IMR-90 (cell line): ENCODE measurements at regions not wholly inside any gene's neighbourhood (a gene's known extent, or its start where the extent isn't known, plus 50 kb on each side); places are given as distances from the start of the nearest gene placed in this dataset.

Experiments
- ATAC-seq: fragments of 200-7000 bp; cut with Tn5 transposase; 2 replicates; pipeline ENCODE4 v1.9.1; 2020; ENCODE audit warnings: low read depth, mild to moderate bottlenecking, moderate library complexity
- BruUV-seq: library from RNA; stranded (reverse); fragments of 400-500 nt; replicated peaks from 2 replicates; lab custom pipeline; 2021; lab: Mats Ljungman, UMichigan
- CTCF ChIA-PET: fragments of 300-600 bp; formaldehyde crosslinking; extraction: SDS; loops from one replicate; lab custom pipeline; 2021; ENCODE audit warnings: antibody characterized with exemption; lab: Yijun Ruan, JAX
- POLR2A ChIA-PET: fragments of 300-600 bp; sonication (Branson Sonifier 250); formaldehyde crosslinking; loops from one replicate; lab custom pipeline; 2022; ENCODE audit warnings: antibody characterized with exemption; ENCODE audit not compliant: unreplicated experiment; lab: Charles Lee
- DNase-seq: peaks from one replicate; pipeline ENCODE4 v3.0.0; 2013
- H2AFZ ChIP-seq: replicated peaks from 2 replicates; pipeline ENCODE3; 2013; ENCODE audit warnings: low read length, mild to moderate bottlenecking; ENCODE audit not compliant: poor library complexity
- H2AK5ac ChIP-seq: 2 replicates; pipeline ENCODE4 v1.6.1; 2013; ENCODE audit warnings: low read depth, low read length, inconsistent platforms
- H2AK9ac ChIP-seq: replicated peaks from 2 replicates; pipeline ENCODE3; 2013; ENCODE audit warnings: mild to moderate bottlenecking, low read depth, low read length, moderate library complexity; ENCODE audit not compliant: poor library complexity
- H2BK120ac ChIP-seq: 2 replicates; pipeline ENCODE4 v1.6.1; 2013; ENCODE audit warnings: low read depth, low read length, inconsistent platforms
- H2BK15ac ChIP-seq: 3 replicates; pipeline ENCODE4 v1.6.1; 2013; ENCODE audit warnings: low read depth, low read length, inconsistent platforms
- H2BK20ac ChIP-seq: 2 replicates; pipeline ENCODE4 v1.6.1; 2013; ENCODE audit warnings: low read depth, mild to moderate bottlenecking, inconsistent platforms, low read length, moderate library complexity
- H2BK5ac ChIP-seq: 2 replicates; pipeline ENCODE4 v1.6.1; 2013; ENCODE audit warnings: mild to moderate bottlenecking, low read depth, low read length, inconsistent platforms; ENCODE audit not compliant: poor library complexity, severe bottlenecking
- H3K14ac ChIP-seq: replicated peaks from 2 replicates; pipeline ENCODE4 v1.6.1; 2013; ENCODE audit warnings: low read depth, low read length, inconsistent platforms
- H3K18ac ChIP-seq: 2 replicates; pipeline ENCODE4 v1.6.1; 2013; ENCODE audit warnings: low read depth, low read length, control low read depth
- H3K23ac ChIP-seq: 2 replicates; pipeline ENCODE4 v1.6.1; 2013; ENCODE audit warnings: low read depth, low read length, inconsistent platforms
- H3K27ac ChIP-seq: 2 replicates; pipeline ENCODE4 v1.5.1; 2013; ENCODE audit warnings: mild to moderate bottlenecking, control low read depth, low read length; ENCODE audit not compliant: insufficient read depth
- H3K27me3 ChIP-seq: 2 replicates; pipeline ENCODE4 v1.6.1; 2013; ENCODE audit warnings: low read length; ENCODE audit not compliant: control insufficient read depth, insufficient read depth
- H3K36me3 ChIP-seq: 2 replicates; pipeline ENCODE4 v1.6.1; 2013; ENCODE audit warnings: low read length, mixed read lengths; ENCODE audit not compliant: control insufficient read depth, insufficient read depth
- H3K4ac ChIP-seq: 2 replicates; pipeline ENCODE4 v1.6.1; 2013; ENCODE audit warnings: low read depth, low read length, inconsistent platforms
- H3K4me1 ChIP-seq: 2 replicates; pipeline ENCODE4 v1.6.1; 2013; ENCODE audit warnings: low read length, mixed read lengths; ENCODE audit not compliant: control insufficient read depth, insufficient read depth
- H3K4me2 ChIP-seq: 2 replicates; pipeline ENCODE4 v1.6.1; 2013; ENCODE audit warnings: low read depth, mild to moderate bottlenecking, control low read depth, low read length, moderate library complexity
- H3K4me3 ChIP-seq: 2 replicates; pipeline ENCODE4 v1.5.1; 2013; ENCODE audit warnings: low read depth, mild to moderate bottlenecking, control low read depth, low read length, moderate library complexity; ENCODE audit not compliant: insufficient read depth
- H3K56ac ChIP-seq: 2 replicates; pipeline ENCODE4 v1.6.1; 2013; ENCODE audit warnings: low read length, inconsistent platforms; ENCODE audit not compliant: insufficient read depth; ENCODE audit errors: extremely low read depth
- H3K79me1 ChIP-seq, 2 experiments: 2 replicates each; pipeline ENCODE4 v1.6.1; 2013; ENCODE audit warnings: low read length in 2 of 2, inconsistent platforms in 1 of 2, low read depth in 1 of 2
- H3K9ac ChIP-seq: 2 replicates; pipeline ENCODE4 v1.6.1; 2013; ENCODE audit warnings: low read depth, low read length, control low read depth
- H3K9me1 ChIP-seq: 2 replicates; pipeline ENCODE4 v1.6.1; 2013; ENCODE audit warnings: low read length, inconsistent platforms; ENCODE audit not compliant: insufficient read depth
- H3K9me3 ChIP-seq: 2 replicates; pipeline ENCODE4 v1.6.1; 2013; ENCODE audit warnings: low read length; ENCODE audit not compliant: control insufficient read depth, insufficient read depth
- H4K20me1 ChIP-seq: 2 replicates; pipeline ENCODE4 v1.6.1; 2013; ENCODE audit warnings: low read length, inconsistent platforms; ENCODE audit not compliant: insufficient read depth
- H4K5ac ChIP-seq: 2 replicates; pipeline ENCODE4 v1.6.1; 2013; ENCODE audit warnings: mild to moderate bottlenecking, low read depth, low read length, control low read depth
- H4K8ac ChIP-seq, 2 experiments: 2 replicates each; pipeline ENCODE4 v1.6.1; 2013; ENCODE audit warnings: low read depth in 2 of 2, low read length in 2 of 2, control low read depth in 1 of 2, inconsistent platforms in 1 of 2
- H4K91ac ChIP-seq: 2 replicates; pipeline ENCODE4 v1.6.1; 2013; ENCODE audit warnings: low read depth, low read length, inconsistent platforms; ENCODE audit not compliant: insufficient read depth
- BHLHE40 ChIP-seq: fragments of 150-350 bp; IDR thresholded peaks from 2 replicates; pipeline ENCODE4 v1.6.1; 2016; ENCODE audit warnings: mild to moderate bottlenecking, low read depth, low read length
- FOS ChIP-seq: fragments of 150-350 bp; IDR thresholded peaks from 2 replicates; pipeline ENCODE4 v1.6.1; 2016; ENCODE audit warnings: low read depth, low read length
- MAZ ChIP-seq: IDR thresholded peaks from 2 replicates; pipeline ENCODE4 v1.6.1; 2012; ENCODE audit warnings: low read depth, mild to moderate bottlenecking, low read length, improper control_type of control experiment, moderate library complexity, borderline replicate concordance
- MXI1 ChIP-seq: IDR thresholded peaks from 2 replicates; pipeline ENCODE4 v1.6.1; 2012; ENCODE audit warnings: low read depth, mild to moderate bottlenecking, low read length, moderate library complexity, borderline replicate concordance
- NFE2L2 ChIP-seq: fragments of 150-350 bp; IDR thresholded peaks from 2 replicates; pipeline ENCODE4 v1.6.1; 2016; ENCODE audit warnings: low read depth, mild to moderate bottlenecking, low read length
- RCOR1 ChIP-seq: IDR thresholded peaks from 2 replicates; pipeline ENCODE4 v1.6.1; 2012; ENCODE audit warnings: mild to moderate bottlenecking, low read length, improper control_type of control experiment; ENCODE audit not compliant: insufficient replicate concordance
- WGBS, 2 experiments: methylation state at CpG; one replicate each; pipeline versions ENCODE4 v1.1.5 to v1.1.7; 2013; ENCODE audit warnings: missing lambda C conversion rate in 2 of 2; ENCODE audit not compliant: insufficient read length in 1 of 2; ENCODE audit errors: extremely low coverage in 2 of 2; 5-methylcytosine and 5-hydroxymethylcytosine counted together
- dilution Hi-C: fragments of 300-500 bp; cut with HindIII; formaldehyde crosslinking; loops from one replicate; pipeline ENCODE4 v1.14.3; 2018; ENCODE audit warnings: low sequenced_read_pairs; ENCODE audit not compliant: unreplicated experiment
- in situ Hi-C: fragments of 300-500 bp; cut with MboI; formaldehyde crosslinking; loops from 3 replicates; pipeline ENCODE4 v1.14.3; 2019; ENCODE audit warnings: low sequenced_read_pairs, inconsistent platforms, mixed read lengths
- intact Hi-C: fragments of 100-400 bp; cut with micrococcal nuclease; formaldehyde crosslinking; loops from 2 replicates; pipeline ENCODE4 v1.10.0; 2022
- TF ChIP-seq, protein P1 (sequence below): fragments of 150-350 bp; IDR thresholded peaks from 2 replicates; pipeline ENCODE4 v1.6.1; 2017; ENCODE audit warnings: mild to moderate bottlenecking, antibody characterized with exemption, low read length, low read depth

DNA sequence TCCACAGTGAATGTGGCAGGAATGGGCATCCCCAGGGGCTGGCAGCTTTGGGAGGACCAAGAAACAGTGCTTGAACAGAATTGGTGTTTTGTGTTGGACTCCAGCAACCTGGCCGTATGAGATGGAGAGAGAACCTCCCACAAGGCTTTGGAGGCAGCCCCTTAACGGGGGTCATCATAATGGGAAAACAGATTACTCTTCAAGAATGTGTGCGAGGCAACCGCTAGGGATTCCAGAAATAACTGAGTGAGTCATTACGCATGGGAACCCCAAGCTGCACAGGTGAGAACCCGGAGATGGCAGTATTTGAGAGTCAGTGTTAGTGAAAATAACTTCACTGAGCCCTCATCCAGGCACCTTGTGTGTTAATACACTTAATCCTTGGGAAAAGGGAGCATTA lies 567.8 kb upstream of the TBX3 start:
- H3K36me3 ChIP-seq = no peaks in the 10 kb centered on the region
- no peaks in the 10 kb centered on the region for H3K4me1 ChIP-seq
- no peak overlapping the region for H3K4ac ChIP-seq
- H3K4me2 ChIP-seq = no peak overlapping the region
- no peak overlapping the region for H2BK120ac ChIP-seq
- no peak for TF ChIP-seq BHLHE40
- TF ChIP-seq FOS = no peak
- TF ChIP-seq, protein P1, sequence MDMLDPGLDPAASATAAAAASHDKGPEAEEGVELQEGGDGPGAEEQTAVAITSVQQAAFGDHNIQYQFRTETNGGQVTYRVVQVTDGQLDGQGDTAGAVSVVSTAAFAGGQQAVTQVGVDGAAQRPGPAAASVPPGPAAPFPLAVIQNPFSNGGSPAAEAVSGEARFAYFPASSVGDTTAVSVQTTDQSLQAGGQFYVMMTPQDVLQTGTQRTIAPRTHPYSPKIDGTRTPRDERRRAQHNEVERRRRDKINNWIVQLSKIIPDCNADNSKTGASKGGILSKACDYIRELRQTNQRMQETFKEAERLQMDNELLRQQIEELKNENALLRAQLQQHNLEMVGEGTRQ = no peak
- no peak for TF ChIP-seq MAZ
- TF ChIP-seq NFE2L2 = no peak
- no peak for TF ChIP-seq MXI1
- no peak for TF ChIP-seq RCOR1
- no peak overlapping the region for H3K56ac ChIP-seq
- no TSS peak for BruUV-seq
- no peak overlapping the region for H3K14ac ChIP-seq
- H4K20me1 ChIP-seq = no peaks in the 10 kb centered on the region
- no peak overlapping the region for H2BK15ac ChIP-seq
- intact Hi-C loops = no loop called here
- DNase-seq = no peak
- no peak overlapping the region for H4K91ac ChIP-seq
- H3K18ac ChIP-seq = no peak overlapping the region
- in situ Hi-C loops = no loop called here
- H3K23ac ChIP-seq = no peak overlapping the region
- H3K4me3 ChIP-seq = no peak overlapping the region
- ATAC-seq = no peak
- H2BK5ac ChIP-seq = no peak overlapping the region
- H4K8ac ChIP-seq = no peak overlapping the region
- CTCF ChIA-PET = no interaction called here
- H3K9me1 ChIP-seq = no peaks in the 10 kb centered on the region
- H2AK9ac ChIP-seq = no peak overlapping the region
- dilution Hi-C loops = no loop called here
- POLR2A ChIA-PET = no interaction called here
- no peak overlapping the region for H3K9ac ChIP-seq
- no peak overlapping the region for H2AK5ac ChIP-seq
- no peaks in the 10 kb centered on the region for H3K79me1 ChIP-seq
- no peak overlapping the region for H2BK20ac ChIP-seq
- H3K27me3 ChIP-seq = peaks cover 5% of the 10 kb centered on the region; the same call in 1 of the 2 replicates
- H2AFZ ChIP-seq = no peak overlapping the region
- H3K9me3 ChIP-seq = no peaks in the 10 kb centered on the region
- no peak overlapping the region for H3K27ac ChIP-seq
- 86% methylated on average over 2 of the region's 6 CpGs; no CpG with 5 or more reads in 1 of the 2 experiments for WGBS, 2 experiments
- no peak overlapping the region for H4K5ac ChIP-seq
